HG03039 (cell line): ENCODE measurements at regions not wholly inside any gene's neighbourhood (a gene's known extent, or its start where the extent isn't known, plus 50 kb on each side); places are given as distances from the start of the nearest gene placed in this dataset.
"Not testable (repeated sequence)": the region's sequence is repeated elsewhere in the genome, so short reads cannot be mapped to it uniquely, and the experiment has no call there.

Experiments
- ATAC-seq: cut with Tn5 transposase; IDR thresholded peaks from one replicate; pipeline ENCODE4 v1.9.1; 2021; ENCODE audit warnings: mild to moderate bottlenecking, moderate library complexity; ENCODE audit not compliant: unreplicated experiment

- ATAC-seq = no peak
Measured at GRCh38 chr13:39931505-39931904, 276.0 kb downstream of the COG6 start.

- ATAC-seq = not testable (repeated sequence)
Measured at GRCh38 chr13:39932514-39932913, 277.1 kb downstream of the COG6 start.

GRCh38 chr13:39935155-39935554, 279.7 kb downstream of the COG6 start:
- no peak for ATAC-seq

- no peak for ATAC-seq
Measured at GRCh38 chr13:39938596-39938995, 283.1 kb downstream of the COG6 start.

GRCh38 chr13:39941236-39941635, 285.8 kb downstream of the COG6 start:
- no peak for ATAC-seq

- no peak for ATAC-seq
Measured at GRCh38 chr13:39941911-39942551, 286.6 kb downstream of the COG6 start.

GRCh38 chr13:39942552-39943273, 287.3 kb downstream of the COG6 start:
- ATAC-seq = peak; percentile 98

- no peak for ATAC-seq
Measured at GRCh38 chr13:39943711-39944110, 288.2 kb downstream of the COG6 start.

- ATAC-seq = no peak
Measured at GRCh38 chr13:39945226-39945625, 289.8 kb downstream of the COG6 start.

- ATAC-seq = no peak
Measured at GRCh38 chr13:39946769-39947168, 291.3 kb downstream of the COG6 start.

- ATAC-seq = no peak
Measured at GRCh38 chr13:39951301-39951700, 295.8 kb downstream of the COG6 start.

GRCh38 chr13:39952249-39953233, 297.1 kb downstream of the COG6 start:
- ATAC-seq = no peak

- ATAC-seq = no peak
Measured at GRCh38 chr13:39954476-39954875, 299.0 kb downstream of the COG6 start.

- peak; percentile 22 for ATAC-seq
Measured at GRCh38 chr13:39955560-39955959, 300.1 kb downstream of the COG6 start.

- peak; percentile 67 for ATAC-seq
Measured at GRCh38 chr13:39956036-39956435, 300.6 kb downstream of the COG6 start.

GRCh38 chr13:39957868-39958677, 302.6 kb downstream of the COG6 start:
- no peak for ATAC-seq

- no peak for ATAC-seq
Measured at GRCh38 chr13:39959497-39960144, 304.2 kb downstream of the COG6 start.

GRCh38 chr13:39960191-39960590, 304.7 kb downstream of the COG6 start:
- no peak for ATAC-seq

- no peak for ATAC-seq
Measured at GRCh38 chr13:39961036-39961435, 305.6 kb downstream of the COG6 start.

GRCh38 chr13:39963612-39964011, 308.1 kb downstream of the COG6 start:
- no peak for ATAC-seq
